ENCODE measurements at regions not wholly inside any gene's neighbourhood (a gene's known extent, or its start where the extent isn't known, plus 50 kb on each side); places are given as distances from the start of the nearest gene placed in this dataset.
"Not testable (repeated sequence)": the region's sequence is repeated elsewhere in the genome, so short reads cannot be mapped to it uniquely, and the experiment has no call there.

GRCh38 chr16:52908057-52908456 lies 144.6 kb downstream of the CHD9NB start:
- TF ChIP-seq EZH2 (IDR thresholded peaks at IDR 0.05); POLR2AphosphoS5 (IDR thresholded peaks at IDR 0.05; ENCODE audit: borderline replicate concordance, low read depth, low read length): not testable (repeated sequence)
